ENCODE measurements at regions not wholly inside any gene's neighbourhood (a gene's known extent, or its start where the extent isn't known, plus 50 kb on each side); places are given as distances from the start of the nearest gene placed in this dataset.

DNA sequence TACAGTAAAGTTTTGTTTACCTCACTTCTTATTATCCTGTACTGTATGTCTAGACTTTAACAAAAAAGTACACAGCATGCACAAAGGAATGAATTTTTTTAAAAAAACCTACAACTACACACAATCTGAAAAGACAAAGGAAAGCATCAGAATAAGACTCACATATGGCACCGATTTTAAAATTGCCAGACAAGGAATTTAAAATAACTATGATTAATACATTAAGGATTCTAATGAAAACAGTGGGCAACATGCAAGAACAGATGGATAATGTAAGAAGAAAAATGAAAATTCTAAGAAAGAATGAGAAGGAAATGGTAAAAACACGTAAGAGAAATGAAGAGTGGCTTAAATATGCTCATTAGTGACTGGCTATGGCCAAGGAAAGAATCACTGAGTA lies 638.2 kb downstream of the FBXO15 start:
- DNase-seq: no peak

DNA sequence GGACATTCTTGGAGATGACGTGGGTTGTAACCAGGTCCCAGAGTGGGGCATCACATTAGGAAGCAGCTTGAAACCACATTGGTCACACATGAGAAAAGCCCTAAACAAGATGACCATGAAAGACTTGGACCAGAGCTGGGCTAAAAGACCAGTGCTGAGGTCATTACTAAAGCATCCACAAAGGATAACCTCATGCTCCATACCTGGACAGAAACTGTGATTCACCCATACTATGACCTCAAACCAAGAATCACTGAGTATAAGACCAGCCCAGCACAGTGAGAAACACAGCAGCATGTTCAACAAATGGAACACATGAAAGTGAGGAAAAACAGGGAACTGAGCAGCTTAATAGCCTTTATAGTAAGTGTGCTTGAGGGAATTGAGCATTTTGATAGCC lies 635.5 kb upstream of the NETO1 start:
- no peak for DNase-seq

DNA sequence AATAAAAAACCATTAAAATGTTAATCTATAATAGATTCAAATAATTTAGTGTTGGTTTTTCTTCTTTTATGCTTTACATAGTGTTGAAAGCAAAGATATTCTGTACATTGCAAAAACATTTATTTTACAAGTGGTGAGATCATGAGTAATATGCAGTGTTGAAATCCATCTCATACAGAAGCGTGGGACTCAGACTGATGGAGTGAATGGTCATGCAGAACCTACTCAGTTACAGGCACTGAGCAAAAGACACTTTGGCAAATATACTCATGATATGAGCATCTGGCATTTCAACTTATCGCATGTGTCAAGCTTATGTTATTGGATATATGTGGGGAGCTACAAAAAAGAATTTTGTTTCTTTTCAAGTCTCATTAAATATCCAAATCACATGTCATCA lies 620.2 kb upstream of the NETO1 start:
- DNase-seq: no peak

DNA sequence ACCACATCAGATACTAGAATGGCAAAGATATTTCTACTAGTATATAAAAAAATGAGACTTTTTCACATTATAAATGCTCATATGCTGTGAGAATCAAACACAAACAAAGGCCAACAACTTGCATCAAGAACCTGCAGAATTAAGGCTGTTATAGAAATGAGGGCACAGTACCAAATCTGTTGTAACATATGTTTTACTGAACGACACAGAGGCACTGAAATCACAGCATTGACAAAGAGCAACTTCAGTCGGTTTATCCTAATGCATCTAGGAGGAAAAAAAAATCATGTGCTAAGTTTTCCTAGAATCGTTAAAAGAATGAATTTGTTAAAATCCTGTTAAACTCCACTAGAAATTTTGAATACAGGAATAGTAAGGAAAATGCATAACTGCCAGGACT lies 617.4 kb upstream of the NETO1 start:
- DNase-seq: no peak

DNA sequence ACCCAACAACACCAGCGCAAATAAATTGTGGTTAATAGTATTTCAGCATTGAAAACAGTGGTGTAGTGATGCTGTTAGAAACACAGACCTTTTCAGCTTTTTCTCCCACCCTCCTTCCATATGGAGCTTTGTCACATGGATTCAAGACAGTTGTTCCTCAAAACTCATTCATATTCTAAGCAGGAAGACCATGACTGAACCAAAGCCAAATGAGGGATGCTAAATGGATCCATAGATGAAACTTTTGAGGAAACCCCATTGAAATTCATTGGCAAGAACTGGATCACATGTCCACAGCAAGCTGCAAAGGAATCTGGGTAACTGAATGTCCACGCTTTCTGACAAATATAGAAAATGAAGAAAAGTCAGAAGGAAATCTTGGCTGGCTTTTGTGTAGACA lies 615.1 kb upstream of the NETO1 start:
- no peak for DNase-seq

DNA sequence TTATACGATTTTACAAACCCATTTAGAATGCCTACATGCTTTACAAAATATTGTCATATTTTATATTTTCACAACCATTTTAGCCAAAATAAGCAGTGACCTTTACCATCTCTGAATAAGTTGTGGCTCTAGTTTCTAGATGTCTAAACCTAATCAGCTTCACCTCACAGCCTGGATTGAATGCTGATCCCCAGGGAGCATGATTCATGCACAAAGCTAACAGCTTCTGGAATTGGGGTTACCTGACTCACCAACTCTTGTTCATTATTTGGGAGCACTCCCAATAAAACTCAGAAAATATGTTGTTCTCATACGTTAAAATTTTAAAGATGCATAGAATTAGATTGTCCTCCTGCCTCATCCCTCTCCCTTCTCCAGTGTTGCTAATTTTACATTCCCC lies 611.7 kb upstream of the NETO1 start:
- no peak for DNase-seq

DNA sequence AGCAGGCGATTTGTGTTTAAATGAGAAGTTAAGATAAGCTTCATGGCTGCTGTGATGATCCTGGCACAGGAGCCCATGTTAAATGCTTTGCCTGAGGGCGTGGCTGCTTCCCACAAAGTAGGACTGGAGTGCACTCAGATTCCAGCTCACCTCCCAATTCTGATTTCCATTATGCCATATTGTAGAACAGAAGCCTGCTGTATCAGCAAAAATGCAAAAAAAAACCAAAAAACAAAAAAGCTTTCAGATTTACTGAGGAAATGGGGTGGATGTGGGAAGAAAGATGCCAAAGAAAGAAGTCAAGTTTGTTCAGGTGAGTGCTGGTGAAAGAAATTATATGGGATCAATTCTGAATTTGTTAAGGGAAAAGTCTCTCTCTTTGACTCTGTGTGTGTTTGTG lies 610.4 kb upstream of the NETO1 start:
- DNase-seq: no peak

DNA sequence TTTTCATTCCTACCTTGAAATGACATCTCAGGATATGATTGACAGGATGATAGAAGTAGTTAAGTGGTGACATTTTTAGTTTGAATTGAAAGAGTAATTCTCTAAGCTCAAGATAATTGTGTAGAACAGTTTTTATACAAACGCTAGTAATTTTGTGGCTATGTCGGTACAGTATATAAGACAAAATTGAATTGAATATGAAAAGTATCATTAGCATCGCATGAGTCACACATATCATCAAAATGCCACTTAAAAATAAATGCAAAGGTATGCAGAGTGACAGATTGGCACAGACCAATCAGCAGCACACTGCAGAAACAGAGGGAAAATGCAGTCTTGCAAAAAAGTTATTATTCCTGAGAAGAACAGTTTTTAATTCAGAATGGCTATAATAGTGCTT lies 608.2 kb upstream of the NETO1 start:
- no peak for DNase-seq

DNA sequence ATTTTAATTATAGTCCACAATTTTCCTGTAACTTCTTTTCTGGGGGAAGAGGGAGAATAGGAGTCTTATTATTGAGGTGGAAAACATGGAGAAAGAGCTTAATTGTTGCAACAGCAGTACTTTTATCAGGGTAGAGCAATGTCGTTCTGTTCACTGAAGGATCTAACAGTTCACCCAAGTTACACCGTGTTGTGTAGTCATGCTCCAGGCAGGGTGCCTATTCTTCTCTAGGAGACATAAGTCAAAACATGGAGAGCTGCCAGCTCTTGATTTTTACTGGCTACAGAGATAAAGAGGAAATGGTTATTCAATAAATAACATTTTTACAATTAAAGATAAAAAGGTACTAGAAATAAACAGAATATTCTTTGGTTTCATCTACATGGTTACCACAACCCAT lies 594.3 kb upstream of the NETO1 start:
- DNase-seq: no peak

DNA sequence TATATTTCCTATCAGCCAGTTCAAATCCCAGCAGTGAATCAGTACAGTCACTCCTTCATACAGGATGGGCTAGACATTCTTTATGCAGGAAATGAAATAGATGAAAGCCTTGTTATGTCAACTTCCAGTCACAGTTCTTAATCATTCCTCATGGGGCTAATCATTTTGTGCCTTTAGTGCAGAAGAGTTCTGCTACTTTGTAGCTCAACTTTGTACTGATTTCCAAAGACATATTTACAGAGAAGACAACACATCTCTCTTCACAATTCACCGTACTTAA lies 593.9 kb upstream of the NETO1 start:
- DNase-seq: no peak

DNA sequence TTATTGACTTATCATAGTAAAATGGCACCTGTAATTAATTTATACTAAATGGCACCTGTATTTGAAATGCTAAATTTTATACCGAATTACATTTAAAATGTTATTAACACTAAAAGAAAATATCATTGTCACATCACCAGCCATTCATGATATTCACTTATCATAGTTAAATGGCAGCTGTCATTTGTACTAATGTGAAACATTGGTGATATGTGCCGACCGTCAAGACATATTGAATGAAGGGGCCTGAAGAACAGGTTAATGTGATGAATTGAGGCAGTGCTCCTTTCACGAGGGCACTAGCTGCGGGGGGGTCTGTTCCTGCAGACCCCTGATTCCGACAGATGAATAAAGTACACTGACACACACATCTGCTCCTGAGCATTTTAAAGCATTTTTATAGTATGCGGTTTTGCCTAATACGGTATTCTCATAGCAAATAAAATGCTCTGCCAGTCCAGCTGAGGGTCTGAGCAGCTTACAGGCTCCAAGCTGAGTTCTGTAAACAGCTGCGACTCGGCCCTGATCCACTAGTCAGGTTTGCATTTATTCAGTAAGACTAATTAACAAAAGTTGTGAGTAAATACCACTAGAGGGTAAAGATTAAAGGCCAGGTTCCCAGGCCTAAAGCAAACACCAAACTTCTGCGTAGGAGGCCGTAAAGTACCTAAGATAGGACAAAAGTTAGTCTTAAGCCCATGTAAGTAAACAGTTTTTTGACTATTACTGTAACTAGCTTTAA lies 593.4 kb upstream of the NETO1 start:
- DNase-seq: no peak

DNA sequence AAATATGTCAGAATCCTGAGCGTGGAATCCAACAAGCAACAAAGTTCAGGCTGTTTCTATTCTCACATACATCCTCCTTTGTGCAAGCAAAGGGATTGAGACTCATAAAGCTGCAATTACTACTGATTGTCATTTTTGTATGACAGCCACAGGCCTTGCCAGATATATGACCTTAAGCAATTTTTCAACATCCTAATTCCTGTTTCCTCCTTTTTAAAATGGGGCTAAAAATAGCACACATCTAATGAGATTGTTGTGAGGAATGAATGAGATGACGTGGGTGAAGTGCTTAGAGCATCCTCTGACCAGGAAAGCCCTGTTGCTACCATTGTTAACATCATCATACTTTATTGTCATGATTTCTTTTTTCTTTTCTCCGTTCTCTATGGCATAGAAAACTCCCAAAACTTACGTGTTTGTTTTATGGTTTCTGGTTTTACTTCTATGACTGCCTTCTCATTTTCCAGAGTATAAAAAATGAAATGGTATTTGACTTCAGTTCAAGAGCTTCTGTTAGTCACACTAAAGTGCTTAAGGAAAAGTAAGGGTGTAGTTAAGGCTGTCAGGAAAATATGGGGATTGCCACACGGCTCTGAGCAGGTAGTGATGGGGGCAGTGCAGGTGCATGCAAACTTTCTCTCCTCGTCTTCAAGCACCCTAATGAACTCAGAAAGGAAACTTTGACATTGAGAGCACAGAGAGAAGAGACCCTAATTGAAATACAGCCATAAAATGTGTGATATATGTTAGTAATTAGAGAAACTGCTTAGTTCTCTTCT lies 590.6 kb upstream of the NETO1 start:
- no peak for DNase-seq

DNA sequence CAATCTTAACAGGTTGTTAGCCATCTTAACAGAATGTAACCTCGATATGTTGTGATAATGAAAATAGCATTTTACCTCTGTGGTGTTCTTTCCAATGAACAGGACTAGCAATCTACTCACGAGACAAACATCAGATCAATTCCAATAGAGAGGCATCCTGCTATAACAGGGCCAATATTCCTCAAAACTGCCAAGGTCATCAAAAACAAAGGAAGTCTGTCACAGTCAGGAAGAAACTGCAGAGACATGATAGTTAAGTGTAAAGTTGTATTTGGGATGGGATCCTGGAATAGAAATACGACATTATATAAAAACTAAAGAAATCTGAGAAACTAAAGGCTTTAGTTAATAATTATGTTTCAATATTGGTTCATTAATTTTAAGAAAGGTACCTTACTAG lies 588.9 kb upstream of the NETO1 start:
- no peak for DNase-seq

DNA sequence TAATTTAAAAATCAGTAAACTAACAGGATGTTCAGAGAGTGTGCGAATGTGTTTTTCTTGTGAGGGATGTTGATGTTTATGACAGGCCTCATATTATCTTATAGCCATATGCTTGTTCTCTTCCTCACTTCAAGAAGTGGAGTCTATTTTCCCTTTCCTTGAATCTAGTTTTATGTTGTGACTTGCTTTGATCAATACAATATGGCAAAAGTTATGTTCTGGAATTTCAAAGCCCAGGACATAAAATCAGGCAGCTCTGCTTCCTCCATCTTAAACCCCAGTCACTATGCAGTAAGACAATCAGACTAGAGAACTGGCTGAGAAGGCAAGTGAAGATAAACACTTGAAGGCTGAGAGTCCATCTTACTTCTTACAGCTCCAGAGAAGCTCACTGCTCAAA lies 585.1 kb upstream of the NETO1 start:
- no peak for DNase-seq

DNA sequence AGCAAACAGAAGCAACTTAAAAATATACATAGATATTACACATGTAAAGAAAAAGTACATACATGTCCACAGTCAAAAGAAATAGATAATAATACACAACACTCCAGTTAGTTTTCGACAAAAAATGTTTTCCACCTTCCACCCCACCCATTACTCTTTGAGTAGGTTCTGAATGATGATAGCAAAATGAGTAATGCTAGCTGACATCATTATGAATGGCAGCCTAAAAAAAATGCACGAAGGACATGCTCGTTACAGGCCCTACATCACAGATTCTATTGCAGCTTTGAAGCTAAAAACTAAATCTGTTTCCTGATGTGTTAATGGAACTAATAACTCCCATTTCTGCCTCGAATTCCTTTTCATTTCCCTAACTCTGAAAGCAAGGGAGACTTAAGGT lies 578.7 kb upstream of the NETO1 start:
- no peak for DNase-seq

DNA sequence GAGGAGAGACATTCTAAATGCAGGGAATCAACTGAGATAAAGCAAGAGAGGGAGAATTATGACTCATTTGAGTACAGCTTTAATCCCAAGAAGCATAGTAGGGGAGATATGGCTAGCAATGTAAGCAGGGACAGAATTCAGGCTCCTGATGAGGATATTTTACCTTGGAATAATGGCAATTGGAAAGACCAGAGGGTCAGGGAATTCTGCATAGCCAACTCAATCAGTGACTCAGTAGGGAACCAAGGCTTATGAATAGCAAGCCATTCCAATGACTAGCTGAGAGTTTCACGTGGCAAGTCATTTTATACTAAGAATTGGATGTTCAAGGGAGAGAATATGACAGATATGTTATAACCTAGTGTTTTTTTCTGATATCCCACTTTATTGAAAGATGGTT lies 563.8 kb upstream of the NETO1 start:
- DNase-seq: no peak

DNA sequence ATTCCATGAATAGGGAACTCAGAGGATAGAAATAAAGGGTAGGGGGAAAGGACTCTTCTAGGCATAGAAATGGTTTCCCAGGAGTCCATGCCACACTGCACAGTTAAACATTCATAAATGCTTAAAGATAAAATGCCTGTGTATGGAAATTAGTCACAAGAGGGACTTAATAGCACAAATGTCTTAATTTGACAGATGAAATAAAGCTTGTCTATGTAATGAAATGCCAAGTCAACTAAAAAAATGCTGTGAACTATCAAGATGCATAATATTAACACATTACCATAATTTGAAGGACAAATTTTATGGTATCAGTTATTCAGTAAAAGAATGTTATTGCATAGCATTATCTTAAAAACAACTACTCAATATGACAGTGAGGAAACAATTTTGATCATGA lies 553.2 kb upstream of the NETO1 start:
- DNase-seq: no peak

DNA sequence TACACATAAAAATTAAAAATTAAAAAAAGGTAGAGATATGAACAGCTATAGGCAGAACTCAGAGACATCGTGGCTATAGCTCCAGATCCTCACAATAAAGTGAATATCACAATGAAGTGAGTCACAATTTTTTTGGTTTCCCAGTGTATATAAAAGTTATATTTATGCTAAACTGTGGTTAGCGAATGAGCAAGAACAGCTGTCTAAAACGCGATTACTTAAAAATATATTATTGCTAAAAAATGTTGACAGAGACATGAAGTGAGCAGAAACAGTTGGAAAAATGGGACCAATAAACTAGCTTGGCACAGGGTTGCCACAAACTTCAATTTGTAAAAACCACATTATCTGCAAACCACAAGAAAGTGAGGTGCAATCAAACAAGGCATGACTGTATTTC lies 551.7 kb upstream of the NETO1 start:
- no peak for DNase-seq

DNA sequence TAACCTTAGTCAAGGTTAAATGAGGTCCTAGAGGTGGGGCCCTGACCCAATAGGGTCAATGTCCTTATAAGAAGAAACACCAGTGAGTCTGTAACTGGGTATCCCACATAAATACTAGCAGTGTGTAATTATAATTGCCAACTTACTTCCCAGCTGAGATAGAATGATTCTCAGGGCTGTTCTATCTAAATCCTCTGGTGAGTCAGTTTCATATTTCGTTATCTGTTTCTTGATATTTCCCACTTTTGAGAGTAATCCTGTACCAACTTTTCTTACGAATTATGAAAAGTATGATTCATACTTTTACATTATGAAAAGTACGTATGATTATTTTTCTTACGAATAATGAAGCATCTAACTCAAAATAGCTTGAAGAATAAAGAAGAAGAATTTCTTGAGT lies 546.8 kb upstream of the NETO1 start:
- DNase-seq: no peak

DNA sequence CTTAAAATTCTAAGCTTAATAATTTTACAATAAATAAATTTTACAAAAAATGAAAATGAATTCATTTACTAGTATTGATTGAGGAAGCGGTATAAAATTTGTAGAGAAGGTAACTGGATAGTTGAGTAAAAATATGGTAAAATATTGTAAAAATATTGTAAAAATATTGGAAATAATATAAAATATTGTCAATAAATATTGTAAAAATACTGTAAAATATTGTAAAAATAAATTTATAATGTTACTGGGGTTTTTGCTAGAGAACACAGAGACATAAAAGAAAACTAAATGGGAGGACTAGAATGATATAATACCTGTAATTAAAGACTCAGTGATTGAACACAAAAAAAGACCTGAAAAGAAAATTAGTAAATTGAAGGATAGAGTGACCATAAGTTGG lies 546.3 kb upstream of the NETO1 start:
- no peak for DNase-seq

DNA sequence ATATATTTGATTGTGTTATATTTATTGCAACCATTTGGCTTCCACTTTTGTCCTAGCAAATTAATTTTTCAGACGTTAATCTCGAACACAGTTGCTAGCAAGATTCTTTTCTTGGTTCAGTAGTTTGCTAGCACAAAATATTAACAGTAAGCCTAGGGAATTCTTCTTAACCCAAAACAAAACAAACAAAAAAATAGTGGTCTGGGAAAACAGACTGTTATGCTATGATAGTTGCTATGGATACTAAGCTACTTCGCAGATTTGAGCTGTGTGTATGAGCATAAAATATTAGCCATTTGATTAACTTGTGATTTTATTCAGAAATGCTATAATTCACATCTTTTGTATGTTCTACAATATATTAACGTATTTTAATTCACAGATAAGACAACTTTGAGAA lies 541.5 kb upstream of the NETO1 start:
- no peak for DNase-seq

DNA sequence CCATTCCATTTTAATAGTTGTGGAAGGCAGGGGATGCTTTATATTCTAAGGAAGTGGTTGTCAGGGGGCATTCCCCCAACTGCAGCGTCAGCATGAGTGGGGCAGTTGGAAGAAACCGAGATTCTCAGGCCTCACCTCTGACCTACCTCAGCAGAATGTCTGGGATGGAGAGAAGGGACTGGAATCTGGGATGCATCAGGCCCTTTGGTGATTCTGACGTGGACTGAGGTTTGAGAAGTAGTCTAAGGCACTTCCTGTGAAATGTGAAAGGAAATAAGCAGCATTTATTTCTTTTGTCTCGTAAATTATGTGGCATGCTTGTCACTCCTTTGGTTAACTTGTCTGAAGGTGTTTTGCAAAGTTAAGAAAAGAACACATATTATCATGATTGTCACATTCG lies 540.7 kb upstream of the NETO1 start:
- no peak for DNase-seq

DNA sequence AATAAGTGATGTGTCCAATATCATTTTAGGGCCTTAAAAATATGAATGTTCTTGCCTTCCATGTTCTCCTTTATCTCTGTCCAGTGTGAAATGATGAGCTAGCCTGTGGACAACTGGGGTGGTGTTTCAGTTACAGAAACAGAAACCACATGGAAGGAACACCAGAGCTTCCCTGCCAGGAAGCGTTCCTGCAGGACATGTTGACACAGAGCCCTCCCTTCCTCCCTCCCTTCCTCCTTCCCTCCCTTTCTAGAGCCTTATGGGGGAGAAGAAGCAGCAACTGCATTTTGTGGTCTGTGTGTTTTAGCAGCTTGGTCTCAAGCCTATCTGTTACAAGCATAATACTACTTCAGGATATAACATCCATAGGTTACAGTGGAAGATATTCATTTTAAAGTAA lies 539.7 kb upstream of the NETO1 start:
- DNase-seq: no peak

DNA sequence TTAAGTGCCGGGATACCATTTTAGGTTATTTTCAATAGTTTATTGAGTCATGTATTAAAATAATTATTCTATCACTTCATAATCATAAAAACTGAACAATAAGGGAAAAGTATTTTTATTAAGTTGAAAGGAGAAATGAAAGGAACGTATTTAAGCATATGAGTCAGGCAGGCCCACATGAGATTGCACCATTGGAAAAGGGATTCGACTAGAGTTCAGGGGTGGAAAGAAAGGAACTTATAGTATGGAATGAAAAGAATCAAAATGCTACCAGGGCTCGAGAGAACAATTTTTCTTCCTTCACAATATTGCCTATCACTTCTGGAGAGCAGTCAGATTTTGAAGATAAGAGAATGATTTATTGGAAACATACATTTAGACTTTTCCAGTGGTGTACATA lies 516.5 kb upstream of the NETO1 start:
- no peak for DNase-seq

DNA sequence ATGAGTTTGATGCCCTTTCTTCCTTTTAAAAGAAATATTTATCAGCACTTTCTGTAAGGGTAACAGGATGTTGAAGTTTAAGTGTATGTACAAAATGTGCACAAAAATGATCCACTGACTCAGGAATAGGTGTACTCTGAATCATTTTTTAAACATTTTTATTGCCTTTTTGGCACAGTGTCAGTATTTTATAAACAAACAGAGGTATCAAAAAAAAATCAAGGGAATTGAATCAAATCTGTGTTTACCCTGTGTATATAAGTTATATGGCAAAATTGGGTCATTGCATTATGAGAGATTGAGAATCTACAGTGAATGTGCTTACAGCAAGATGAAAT lies 513.9 kb upstream of the NETO1 start:
- no peak for DNase-seq

All from NCI-H2171 (cell line).